ENCODE measurements at regions not wholly inside any gene's neighbourhood (a gene's known extent, or its start where the extent isn't known, plus 50 kb on each side); places are given as distances from the start of the nearest gene placed in this dataset.
"Not testable (repeated sequence)": the region's sequence is repeated elsewhere in the genome, so short reads cannot be mapped to it uniquely, and the experiment has no call there.

DNA sequence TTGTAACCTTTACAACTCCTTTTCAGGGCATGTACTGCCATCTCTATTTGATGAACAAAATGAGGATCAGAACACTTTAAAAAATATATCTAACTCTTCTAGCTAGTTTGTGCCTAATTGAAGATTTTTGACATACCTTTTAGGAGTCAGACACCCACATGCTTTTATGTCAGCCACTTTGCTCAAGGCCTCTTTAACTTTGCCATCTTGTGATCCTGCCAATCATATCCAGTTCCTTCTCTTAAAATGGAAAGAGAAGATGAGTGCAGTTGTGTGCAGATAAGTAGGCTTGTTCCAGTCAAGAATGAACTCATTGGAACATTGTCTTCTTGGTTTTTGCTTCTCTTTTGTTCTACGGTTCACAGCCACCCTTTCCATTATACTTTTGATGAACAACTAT, 425.6 kb upstream of the TNC start:
- TF ChIP-seq, protein P1, sequence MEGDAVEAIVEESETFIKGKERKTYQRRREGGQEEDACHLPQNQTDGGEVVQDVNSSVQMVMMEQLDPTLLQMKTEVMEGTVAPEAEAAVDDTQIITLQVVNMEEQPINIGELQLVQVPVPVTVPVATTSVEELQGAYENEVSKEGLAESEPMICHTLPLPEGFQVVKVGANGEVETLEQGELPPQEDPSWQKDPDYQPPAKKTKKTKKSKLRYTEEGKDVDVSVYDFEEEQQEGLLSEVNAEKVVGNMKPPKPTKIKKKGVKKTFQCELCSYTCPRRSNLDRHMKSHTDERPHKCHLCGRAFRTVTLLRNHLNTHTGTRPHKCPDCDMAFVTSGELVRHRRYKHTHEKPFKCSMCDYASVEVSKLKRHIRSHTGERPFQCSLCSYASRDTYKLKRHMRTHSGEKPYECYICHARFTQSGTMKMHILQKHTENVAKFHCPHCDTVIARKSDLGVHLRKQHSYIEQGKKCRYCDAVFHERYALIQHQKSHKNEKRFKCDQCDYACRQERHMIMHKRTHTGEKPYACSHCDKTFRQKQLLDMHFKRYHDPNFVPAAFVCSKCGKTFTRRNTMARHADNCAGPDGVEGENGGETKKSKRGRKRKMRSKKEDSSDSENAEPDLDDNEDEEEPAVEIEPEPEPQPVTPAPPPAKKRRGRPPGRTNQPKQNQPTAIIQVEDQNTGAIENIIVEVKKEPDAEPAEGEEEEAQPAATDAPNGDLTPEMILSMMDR (IDR thresholded peaks at IDR 0.05; ENCODE audit: borderline replicate concordance, insufficient read depth, low read depth, low read length), result no peak
- H3K4me3 ChIP-seq (ENCODE audit: low read depth, low read length), result no peak overlapping the region

GRCh38 chr9:115548609-115549260, 430.8 kb upstream of the TNC start:
- TF ChIP-seq, protein P1 (IDR thresholded peaks at IDR 0.05; ENCODE audit: borderline replicate concordance, insufficient read depth, low read depth, low read length), result no peak
- no peak overlapping the region for H3K4me3 ChIP-seq (ENCODE audit: low read depth, low read length)

GRCh38 chr9:115551396-115551795, 433.4 kb upstream of the TNC start:
- H3K4me3 ChIP-seq (ENCODE audit: low read depth, low read length), result no peak overlapping the region
- TF ChIP-seq, protein P1 (IDR thresholded peaks at IDR 0.05; ENCODE audit: borderline replicate concordance, insufficient read depth, low read depth, low read length), result no peak

DNA sequence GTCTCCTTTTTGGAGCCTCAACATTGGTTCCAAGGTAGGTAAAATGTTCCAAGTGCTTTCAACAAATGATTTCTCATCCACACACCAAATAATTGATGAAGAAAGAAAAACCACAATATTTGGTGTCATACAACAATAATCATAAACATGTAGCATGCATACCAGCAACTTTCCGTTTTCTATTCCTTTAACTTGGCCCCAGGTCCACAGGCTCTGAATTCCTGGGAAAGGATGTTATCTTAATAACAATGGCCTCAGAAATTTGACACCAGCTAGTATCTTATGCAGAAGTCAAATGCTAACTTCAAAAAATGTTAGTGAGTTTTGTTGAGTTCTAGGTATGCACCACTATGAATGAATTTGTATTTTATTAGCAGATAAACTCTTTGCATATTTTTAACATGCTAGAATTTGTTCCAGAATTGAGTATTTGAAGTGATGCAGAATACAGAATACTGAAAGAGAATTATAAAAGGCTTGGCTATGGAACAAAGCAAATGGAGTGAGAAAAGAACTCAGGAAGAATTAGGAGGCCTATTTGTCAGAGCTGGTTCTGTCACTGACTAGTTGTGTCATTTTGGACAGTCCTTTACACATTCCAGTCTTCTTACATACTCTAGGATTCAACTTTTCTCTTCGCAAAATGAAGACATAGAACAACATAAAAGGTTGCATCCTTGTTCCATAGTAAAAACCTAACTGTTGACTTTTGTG, 435.3 kb upstream of the TNC start:
- no peak overlapping the region for H3K4me3 ChIP-seq (ENCODE audit: low read depth, low read length)
- TF ChIP-seq, protein P1 (IDR thresholded peaks at IDR 0.05; ENCODE audit: borderline replicate concordance, insufficient read depth, low read depth, low read length), result no peak

DNA sequence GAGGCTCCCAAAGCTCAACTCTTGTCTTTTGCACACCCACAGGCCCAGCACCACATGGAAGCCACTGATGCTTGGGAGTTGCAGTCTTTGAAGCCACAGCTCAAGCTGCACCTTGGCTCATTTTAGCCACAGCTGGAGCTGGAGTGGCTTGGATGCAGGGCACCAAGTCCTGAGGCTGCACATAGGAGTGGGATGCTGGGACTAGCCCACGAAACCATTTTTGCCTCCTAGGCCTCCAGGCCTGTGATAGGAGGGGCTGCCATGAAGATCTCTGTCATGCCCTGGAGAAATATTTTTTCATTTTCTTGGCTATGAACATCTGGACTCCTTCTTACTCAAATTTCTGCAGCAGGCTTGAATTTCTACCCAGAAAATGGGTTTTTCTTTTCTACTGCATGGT, 438.5 kb upstream of the TNC start:
- no peak overlapping the region for H3K4me3 ChIP-seq (ENCODE audit: low read depth, low read length)
- TF ChIP-seq, protein P1 (IDR thresholded peaks at IDR 0.05; ENCODE audit: borderline replicate concordance, insufficient read depth, low read depth, low read length), result no peak

DNA sequence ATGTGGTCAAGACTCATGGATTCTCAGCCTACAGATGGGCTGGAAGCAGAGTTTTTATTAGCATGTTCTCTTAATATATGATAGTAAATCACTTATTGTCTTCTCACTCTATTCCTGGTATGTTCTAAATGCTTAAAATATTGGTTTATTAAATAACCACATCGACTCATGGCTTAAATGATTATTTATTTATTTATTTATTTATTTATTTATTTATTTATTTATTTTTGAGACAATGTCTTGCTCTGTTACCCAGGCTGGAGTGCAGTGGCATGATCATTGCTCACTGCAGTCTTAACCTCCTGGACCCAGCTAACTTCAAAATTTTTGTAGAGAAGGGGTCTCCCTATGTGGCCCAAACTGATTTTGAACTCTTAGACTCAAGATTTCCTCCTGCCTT, 457.2 kb upstream of the TNC start:
- no peak overlapping the region for H3K4me3 ChIP-seq (ENCODE audit: low read depth, low read length)
- TF ChIP-seq, protein P1 (IDR thresholded peaks at IDR 0.05; ENCODE audit: borderline replicate concordance, insufficient read depth, low read depth, low read length), result no peak

GRCh38 chr9:115585458-115585857, 467.5 kb upstream of the TNC start:
- not testable (repeated sequence) for H3K4me3 ChIP-seq (ENCODE audit: low read depth, low read length)
